ENCODE measurements at regions not wholly inside any gene's neighbourhood (a gene's known extent, or its start where the extent isn't known, plus 50 kb on each side); places are given as distances from the start of the nearest gene placed in this dataset.
A peak's percentile ranks its signal among the peaks of the same experiment; 100 is the strongest.

DNA sequence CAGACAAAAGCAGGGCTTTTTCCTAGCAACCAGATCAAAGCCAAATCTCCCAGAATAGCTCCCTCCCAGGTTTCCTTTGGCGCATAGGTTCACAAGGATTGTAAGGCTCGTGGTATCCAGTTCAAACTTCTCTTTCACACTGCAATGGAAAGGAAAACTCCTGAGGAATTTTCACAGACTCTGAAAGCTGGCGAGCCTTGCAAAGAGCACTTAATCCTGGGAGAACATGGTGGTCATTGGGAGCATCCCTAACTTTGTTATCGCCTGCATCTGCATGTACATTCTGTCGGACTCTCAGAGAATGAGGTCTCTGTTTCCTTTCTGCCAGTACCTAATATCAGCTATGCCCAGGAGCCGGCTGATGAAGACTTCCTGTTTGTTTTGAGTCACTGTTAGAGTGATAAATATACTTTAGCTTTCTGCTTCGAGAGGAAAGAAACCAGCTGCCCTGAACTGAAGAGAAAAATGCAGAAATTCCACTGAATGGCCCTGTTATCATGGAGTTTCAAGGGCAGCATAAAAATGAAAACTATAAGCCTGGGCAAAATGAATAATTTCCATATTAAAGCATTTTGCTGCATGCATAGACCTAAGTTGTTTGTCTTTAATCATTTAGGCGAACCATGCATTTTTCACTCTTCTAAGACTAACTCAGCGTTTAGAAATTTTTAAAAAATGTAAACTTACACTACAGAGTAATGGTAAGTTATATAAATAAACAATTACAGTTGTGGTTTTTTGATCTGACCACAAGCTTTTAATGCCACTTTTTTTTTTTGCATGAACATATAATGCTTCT is 76.4 kb upstream of the ZEB2 start:
- peak; percentile 62 for DNase-seq

GRCh38 chr2:144595686-144596072 is 75.8 kb upstream of the ZEB2 start:
- no peak for DNase-seq

GRCh38 chr2:144595279-144595678 is 75.4 kb upstream of the ZEB2 start:
- no peak for DNase-seq

DNA sequence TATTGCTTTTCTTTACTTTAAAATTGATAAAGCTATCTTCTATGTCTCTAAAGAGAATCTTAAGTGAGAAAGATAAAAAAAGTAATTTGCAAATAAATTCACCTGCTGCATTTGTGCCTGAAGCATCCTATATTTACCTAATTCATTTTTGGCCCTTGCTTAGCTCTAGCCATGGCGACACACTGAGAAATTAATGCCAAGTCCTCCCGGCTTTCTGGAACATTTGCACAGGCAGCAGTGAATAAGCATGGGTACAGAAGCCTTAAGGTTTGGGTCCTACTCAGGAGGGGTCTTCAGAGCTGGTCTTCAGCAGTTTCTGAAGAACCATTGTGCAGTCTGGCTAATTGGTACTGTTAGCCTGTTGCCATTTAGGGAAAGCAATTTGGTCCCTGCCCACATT is 73.9 kb upstream of the ZEB2 start:
- no peak for DNase-seq

DNA sequence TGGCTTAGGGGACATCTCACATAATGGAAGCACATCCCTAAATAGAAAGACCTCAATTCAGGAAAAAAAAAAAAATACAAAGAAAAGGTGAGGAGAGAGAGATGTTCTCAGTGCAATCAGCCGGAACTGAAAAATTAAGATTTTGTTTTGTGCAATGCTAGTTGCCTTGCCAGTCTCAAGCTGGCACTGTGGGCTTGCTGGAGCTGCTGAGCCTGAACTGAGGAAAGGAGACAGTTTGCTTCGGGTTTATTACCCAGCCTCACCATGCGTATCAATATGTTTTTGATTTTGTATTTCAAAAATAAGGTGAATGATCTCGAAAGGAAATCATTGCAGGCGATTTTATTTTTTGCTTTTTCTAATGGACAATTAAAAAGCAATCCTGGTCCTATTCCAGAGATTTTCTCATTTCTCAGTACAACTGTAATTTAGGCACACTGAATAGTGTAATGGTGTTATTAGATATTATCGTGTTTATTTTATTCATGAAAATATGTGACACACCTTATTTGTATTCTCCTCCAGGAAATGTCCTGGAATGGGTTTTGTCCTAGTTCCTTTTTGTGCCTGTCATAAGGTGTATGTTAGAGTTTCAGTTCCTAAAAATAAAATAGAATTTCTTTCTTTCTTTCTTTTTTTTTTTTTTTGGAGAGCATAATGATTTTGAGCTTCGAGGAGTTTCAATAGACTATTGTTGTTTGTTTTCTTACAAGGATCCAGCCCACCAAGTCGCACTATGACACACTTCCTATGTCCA is 72.8 kb upstream of the ZEB2 start:
- DNase-seq, result peak; percentile 14

GRCh38 chr2:144587306-144587705 is 67.4 kb upstream of the ZEB2 start:
- no peak for DNase-seq

GRCh38 chr2:144586476-144586875 is 66.6 kb upstream of the ZEB2 start:
- DNase-seq, result no peak

DNA sequence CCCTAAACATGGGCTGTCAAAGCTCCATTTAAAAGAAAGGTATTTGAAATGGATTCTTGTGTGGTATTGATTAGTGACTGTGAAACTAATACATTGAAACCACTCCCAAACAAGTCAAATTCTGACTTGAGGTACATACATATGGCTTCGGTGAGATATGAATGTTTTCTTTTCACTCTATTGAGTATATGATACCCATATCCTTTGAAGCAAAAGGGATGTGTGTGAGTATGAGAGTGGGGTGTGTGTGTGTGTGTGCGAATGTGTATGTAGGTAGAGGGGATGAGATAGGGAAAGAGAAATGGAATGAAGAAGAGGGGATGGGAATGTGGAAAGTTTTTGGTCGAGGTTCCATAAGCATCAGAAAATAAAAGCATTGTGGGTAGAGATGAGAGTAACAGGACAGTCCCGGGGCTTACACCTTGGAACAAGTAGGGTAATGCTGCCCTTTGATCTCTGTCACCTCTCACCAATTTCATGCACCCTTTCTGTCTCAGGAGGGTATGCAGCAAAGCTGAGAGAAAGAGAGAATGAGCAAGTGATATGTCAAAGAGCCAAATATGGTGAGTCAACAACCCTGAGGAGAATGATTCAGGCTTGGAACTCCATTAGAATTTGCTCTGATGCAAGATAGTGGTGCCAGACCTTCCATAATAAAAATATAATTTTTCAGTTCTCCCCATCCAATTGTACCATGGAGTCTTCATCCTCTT is 64.0 kb upstream of the ZEB2 start:
- DNase-seq, result no peak

GRCh38 chr2:144583381-144583729 is 63.4 kb upstream of the ZEB2 start:
- DNase-seq, result no peak

GRCh38 chr2:144582651-144583380 is 62.9 kb upstream of the ZEB2 start:
- DNase-seq, result no peak

GRCh38 chr2:144580521-144581161 is 60.7 kb upstream of the ZEB2 start:
- no peak for DNase-seq

DNA sequence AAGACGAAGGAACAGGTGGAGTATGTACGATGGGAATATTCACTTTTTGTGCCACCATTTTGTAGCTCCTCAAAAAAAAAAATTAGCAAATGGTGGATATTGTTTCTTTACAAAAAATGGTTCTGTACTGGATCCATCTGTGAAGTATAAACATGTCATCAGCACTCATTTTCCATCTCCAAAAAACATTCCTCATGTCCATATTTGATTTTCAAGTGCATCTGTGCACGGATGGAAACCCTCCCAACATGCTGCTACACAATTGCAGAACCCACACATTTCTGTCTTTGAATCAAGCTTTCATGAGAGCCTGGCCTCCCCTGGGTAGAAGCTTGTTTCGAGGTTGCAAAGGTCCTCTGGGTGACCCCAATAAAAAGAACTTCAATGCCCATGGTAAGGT is 59.6 kb upstream of the ZEB2 start:
- no peak for DNase-seq

- no peak for DNase-seq
Observed at GRCh38 chr2:144578099-144578498, 58.2 kb upstream of the ZEB2 start.

DNA sequence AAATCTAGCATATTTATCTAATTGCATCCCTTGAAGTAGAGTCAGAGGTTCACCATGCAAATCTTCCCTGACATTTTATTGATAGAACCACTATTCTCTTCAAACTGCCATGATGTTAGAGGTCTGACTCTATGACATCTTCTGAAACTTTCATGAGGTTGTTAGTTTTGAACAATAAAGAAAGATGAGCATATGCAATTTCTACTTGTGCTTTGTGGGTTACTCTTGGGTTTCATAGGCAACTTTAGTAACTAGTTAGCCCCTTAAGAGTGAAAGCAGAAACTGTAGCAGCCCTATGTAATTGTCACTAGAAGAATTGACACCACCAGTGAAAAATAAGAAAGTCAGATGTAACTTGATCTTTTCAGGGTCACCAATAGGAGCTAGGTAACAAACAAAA is 53.1 kb upstream of the ZEB2 start:
- DNase-seq, result no peak

GRCh38 chr2:144571770-144572169 is 51.9 kb upstream of the ZEB2 start:
- no peak for DNase-seq

DNA sequence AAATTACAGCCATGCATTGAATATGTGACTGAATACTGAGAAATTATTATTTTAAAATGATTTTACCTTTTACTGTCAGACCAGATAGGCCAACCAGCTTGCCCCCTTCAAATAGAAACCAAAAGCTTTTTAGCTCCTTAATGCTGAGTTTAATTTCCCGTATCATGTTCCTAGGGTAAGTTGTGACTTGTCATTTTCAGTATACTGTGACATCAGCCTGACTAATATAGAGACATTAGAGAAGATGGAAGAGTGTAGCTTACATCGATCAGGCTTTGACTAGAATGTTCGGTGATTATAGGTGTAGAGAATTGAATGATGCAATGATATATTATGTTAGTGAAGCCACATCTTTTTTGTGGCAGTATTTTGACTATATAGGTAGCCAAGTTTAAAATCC is 50.6 kb upstream of the ZEB2 start:
- DNase-seq, result peak; percentile 71

Measured in inflammatory macrophage treated with lipopolysaccharide for 4 hours (primary cell).